NCI-H1105 (cell line): ENCODE measurements at regions not wholly inside any gene's neighbourhood (a gene's known extent, or its start where the extent isn't known, plus 50 kb on each side); places are given as distances from the start of the nearest gene placed in this dataset.
"Not testable (repeated sequence)": the region's sequence is repeated elsewhere in the genome, so short reads cannot be mapped to it uniquely, and the experiment has no call there.

Experiments used
- DNase-seq: peaks from one replicate; lab custom pipeline; 2025; lab: John Stamatoyannopoulos, UW

GRCh38 chr4:33470805-33471204 lies 2750.6 kb downstream of the PCDH7 start:
- DNase-seq, result no peak

- no peak for DNase-seq
These were observed 2757.5 kb downstream of the PCDH7 start for GRCh38 chr4:33477715-33478114.

- no peak for DNase-seq
These were observed 2761.5 kb downstream of the ARAP2 start for GRCh38 chr4:33482773-33483172.

DNA sequence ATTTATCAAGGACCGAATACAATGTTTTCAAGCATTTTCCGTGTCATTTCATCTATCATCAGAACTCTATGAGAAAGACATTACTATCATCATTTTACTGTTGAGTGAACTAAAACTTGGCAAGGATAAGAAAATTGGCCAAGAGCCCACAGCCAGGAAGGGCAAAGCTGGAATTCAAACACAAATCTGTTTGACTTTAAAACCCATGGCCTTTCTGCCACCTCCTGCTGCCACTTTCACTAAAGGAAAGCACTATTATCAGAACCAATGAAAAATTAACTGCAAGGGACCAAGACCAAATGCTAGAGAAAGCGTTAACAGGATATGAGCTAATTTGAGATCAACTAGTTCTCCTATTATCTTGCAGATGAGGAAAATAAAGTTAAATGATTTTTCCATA lies 2759.2 kb downstream of the ARAP2 start:
- no peak for DNase-seq

GRCh38 chr4:33493231-33493630 lies 2751.1 kb downstream of the ARAP2 start:
- DNase-seq, result no peak

DNA sequence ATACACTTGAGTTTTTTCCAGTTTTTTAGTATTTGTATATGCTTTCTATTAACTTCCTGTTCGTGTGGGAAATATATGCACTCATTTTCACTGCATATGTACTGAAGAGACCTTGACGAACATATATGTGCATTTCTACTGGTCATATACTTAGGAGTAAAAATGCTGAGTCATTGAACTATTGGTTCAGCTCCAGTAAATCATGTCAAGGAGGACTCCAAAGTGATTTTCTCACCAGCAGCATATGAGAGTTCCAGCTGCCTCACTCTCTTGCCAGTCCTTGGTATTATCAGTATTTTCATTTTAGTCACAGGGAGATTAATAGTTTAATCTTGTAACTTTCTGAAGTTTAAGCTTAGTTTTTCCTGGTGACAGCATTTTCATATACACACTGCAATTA lies 2750.2 kb downstream of the ARAP2 start:
- no peak for DNase-seq

DNA sequence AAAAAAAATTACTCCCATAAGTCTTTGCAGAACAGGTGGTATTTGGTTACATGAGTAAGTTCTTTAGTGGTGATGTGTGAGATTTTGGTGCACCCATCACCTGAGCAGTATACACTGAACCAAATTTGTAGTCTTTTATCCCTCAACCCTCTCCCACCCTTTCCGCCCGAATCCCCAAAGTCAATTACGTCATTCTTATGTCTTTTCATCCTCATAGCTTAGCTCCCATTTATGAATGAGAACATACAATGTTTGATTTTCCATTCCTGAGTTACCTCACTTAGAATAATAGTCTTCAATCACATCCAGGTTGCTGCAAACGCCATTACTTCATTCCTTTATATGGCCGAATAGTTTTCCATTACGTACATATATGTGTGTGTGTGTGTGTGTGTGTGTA lies 2742.7 kb downstream of the ARAP2 start:
- not testable (repeated sequence) for DNase-seq

GRCh38 chr4:33512397-33512796 lies 2731.9 kb downstream of the ARAP2 start:
- no peak for DNase-seq

- DNase-seq, result no peak
These were observed 2725.5 kb downstream of the ARAP2 start for GRCh38 chr4:33518856-33519255.

DNA sequence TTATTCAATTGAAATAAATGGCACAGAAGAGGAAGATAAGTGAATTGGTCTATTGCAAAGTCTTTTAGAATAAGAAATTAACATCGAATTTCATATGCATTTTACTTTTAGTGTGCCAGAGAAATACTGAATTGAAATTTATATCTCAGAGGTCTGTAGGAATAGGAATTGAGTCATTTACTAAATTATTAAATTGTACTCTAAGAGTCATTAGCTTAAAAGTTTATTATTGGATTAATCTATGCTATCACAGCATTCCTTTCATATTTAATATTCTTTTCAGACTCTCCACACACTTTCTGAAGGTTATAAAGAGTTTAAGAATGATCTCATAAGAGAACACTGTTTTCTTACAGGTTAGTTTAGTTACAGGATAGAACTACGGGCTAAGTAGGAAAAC lies 2711.5 kb downstream of the ARAP2 start:
- DNase-seq, result no peak

DNA sequence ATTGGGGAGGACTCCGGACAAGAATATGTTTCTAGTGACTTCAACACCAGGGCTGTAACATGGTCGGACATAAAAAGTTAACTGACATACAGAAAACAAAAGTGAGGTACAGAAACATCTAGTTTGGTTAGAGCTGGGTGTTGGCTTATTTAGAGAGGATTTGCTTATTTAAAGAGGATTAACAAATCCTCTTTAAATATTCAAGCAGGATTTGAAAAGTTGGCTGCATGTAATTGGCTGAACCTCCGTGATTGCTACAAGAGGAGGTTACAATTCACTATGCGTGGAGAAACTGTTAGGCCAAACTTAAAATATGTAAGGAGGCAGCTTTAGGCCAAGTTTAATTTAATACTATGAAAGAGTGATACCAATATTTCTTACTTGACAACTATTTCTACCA lies 2707.4 kb downstream of the ARAP2 start:
- no peak for DNase-seq

DNA sequence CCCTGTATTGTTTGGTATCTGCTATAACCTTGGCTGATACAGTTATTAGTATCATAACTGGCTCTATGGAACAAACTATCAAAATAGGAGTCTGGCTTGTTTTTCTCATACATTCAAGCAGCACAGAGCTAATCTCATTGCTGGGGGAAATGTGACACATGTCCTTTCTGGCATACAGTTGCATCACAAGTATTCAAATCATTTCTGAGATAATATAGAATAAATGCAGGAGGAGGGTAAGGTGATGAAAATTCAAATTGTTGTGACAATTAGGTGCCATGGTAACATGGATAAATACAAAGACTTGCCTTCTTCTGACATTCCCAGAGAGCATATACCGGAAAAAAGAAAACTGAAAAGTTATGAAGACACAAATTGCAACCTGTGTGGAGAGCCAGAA lies 2706.8 kb downstream of the ARAP2 start:
- DNase-seq, result no peak

DNA sequence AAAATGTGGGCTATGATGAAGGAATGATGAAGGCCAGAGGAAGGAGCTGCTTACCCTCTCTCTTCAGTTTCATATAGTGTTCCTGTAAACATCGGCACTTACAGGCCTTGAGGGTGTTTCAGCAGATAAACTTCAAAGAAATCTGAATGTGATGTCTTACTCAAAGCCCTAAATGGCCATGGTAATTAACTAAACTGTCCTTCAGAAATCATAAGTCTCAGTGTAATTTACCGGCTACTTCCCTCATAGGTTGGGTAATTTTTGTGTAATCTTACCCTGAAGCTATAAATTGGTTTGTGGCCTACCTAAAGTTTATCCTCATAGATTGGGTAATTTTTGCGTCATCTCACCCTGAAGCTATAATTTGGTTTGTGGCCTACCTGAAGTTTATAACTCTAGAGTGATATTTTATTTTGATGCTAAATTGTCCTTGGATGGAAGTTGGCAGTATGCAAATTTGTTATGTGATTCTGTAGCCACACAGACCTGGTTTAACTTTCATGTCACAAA lies 2700.3 kb downstream of the ARAP2 start:
- no peak for DNase-seq

DNA sequence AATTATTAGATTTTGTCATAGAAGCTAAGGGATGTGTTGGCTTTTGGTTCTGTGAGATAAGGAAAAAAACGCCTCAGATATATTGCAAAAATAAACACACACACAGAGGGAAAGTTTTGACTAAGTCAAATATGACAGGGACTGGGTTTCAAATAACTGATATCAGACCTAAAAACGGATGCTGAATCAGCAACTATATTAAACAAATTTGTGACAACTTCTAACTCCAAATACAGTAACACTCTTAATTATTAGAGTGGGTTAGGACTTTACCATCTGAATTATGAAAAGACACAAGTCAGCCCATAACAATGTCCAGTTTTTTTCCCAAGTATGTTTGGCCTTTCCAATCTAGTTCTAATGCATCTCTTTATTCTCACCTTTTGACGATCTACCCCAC lies 2693.1 kb downstream of the ARAP2 start:
- no peak for DNase-seq

- DNase-seq, result no peak
These were observed 2683.1 kb downstream of the ARAP2 start for GRCh38 chr4:33561259-33561658.

DNA sequence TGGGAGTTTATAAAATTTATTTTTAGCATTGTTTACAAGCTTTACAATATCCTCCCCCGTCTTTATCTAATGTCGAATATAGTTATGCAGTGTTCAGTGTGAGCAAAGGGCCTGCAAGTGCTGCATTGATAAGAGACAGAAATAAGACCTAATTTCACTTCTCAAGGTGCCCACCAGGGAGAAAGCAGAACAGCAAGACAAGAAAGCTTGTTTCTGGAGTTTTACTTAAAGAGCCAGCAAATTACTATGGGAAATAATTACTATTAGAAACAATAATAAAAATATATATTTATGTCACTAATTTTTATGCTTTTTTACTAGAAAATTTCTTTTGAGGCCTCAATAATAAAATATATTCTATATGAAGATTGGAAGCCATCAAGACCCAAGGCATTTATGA lies 2677.7 kb downstream of the ARAP2 start:
- DNase-seq, result no peak

GRCh38 chr4:33577791-33578190 lies 2666.5 kb downstream of the ARAP2 start:
- DNase-seq, result no peak

DNA sequence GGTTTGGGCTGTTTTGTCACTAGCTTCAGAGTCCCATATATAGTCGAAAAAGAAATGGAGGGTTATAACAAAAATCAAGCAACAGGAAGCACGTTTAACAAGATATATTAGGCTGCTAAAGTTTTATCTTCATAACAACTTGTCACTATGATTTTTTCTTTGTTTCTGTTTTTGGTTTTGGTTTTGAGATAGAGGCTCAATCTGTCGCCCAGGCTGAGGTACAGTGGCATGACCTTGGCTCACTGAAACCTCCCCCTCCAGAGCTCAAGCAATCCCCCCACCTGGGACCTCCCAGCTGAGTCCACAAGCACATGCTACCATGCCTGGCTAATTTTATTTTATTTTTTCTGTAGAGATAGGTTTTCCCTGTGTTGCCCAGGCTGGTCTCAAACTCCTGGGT lies 2664.4 kb downstream of the ARAP2 start:
- DNase-seq, result no peak

DNA sequence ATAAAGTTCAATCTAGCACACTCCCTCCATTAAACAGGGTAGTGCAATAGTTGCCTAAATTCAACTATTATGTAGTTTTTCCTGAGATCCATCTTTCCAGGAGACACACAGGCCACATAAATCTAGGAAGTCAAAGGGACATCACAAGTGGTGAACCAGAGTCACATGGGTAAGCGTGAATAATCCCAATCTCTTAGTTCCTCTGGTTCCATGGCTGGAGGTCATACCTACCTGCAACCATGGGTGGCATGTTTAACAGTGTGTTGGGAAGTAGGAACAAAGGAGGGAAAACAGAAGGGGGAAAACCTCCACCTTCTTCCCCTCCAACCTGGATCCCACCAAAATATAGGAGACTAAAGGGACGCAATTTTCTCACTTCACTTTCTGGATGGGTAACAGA lies 2651.6 kb downstream of the ARAP2 start:
- DNase-seq, result no peak

- no peak for DNase-seq
These were observed 2637.4 kb downstream of the ARAP2 start for GRCh38 chr4:33606951-33607350.

- DNase-seq, result no peak
These were observed 2628.2 kb downstream of the ARAP2 start for GRCh38 chr4:33616121-33616520.

GRCh38 chr4:33625748-33626147 lies 2618.6 kb downstream of the ARAP2 start:
- no peak for DNase-seq

GRCh38 chr4:33626221-33626620 lies 2618.1 kb downstream of the ARAP2 start:
- no peak for DNase-seq

- no peak for DNase-seq
These were observed 2616.0 kb downstream of the ARAP2 start for GRCh38 chr4:33628296-33628695.

GRCh38 chr4:33649015-33649414 lies 2595.3 kb downstream of the ARAP2 start:
- DNase-seq, result no peak
